H9 (cell line): ENCODE measurements at regions not wholly inside any gene's neighbourhood (a gene's known extent, or its start where the extent isn't known, plus 50 kb on each side); places are given as distances from the start of the nearest gene placed in this dataset.
"Not testable (repeated sequence)": the region's sequence is repeated elsewhere in the genome, so short reads cannot be mapped to it uniquely, and the experiment has no call there.

Experiments
- DNase-seq: peaks from one replicate; pipeline ENCODE4 v3.0.0-alpha.2; 2017
- H2AFZ ChIP-seq: one replicate; pipeline ENCODE4 v1.6.1; 2013; ENCODE audit warnings: mild to moderate bottlenecking, low read length, control low read depth, moderate library complexity
- H2AK5ac ChIP-seq: 2 replicates; pipeline ENCODE4 v1.6.1; 2013; ENCODE audit warnings: low read length, control low read depth, mixed read lengths; ENCODE audit not compliant: insufficient read length
- H2BK120ac ChIP-seq: one replicate; pipeline ENCODE4 v1.6.1; 2013; ENCODE audit warnings: low read depth, mild to moderate bottlenecking, low read length, control low read depth, inconsistent platforms; ENCODE audit not compliant: poor library complexity, severe bottlenecking
- H2BK12ac ChIP-seq: 2 replicates; pipeline ENCODE4 v1.6.1; 2013; ENCODE audit warnings: low read length, control low read depth, mixed read lengths, low read depth; ENCODE audit not compliant: insufficient read length
- H2BK15ac ChIP-seq: 2 replicates; pipeline ENCODE4 v1.6.1; 2013; ENCODE audit warnings: low read depth, low read length, control low read depth
- H2BK20ac ChIP-seq: one replicate; pipeline ENCODE4 v1.6.1; 2013; ENCODE audit warnings: low read depth, mild to moderate bottlenecking, low read length, control low read depth, inconsistent platforms; ENCODE audit not compliant: poor library complexity, severe bottlenecking
- H2BK5ac ChIP-seq: 2 replicates; pipeline ENCODE4 v1.6.1; 2013; ENCODE audit warnings: low read length, control low read depth, mixed read lengths; ENCODE audit not compliant: insufficient read length
- H3K14ac ChIP-seq: 2 replicates; pipeline ENCODE4 v1.6.1; 2013; ENCODE audit warnings: low read length, control low read depth; ENCODE audit not compliant: insufficient read depth
- H3K18ac ChIP-seq: 2 replicates; pipeline ENCODE4 v1.6.1; 2013; ENCODE audit warnings: low read depth, mild to moderate bottlenecking, mixed read lengths, low read length, control low read depth; ENCODE audit not compliant: insufficient read length
- H3K23ac ChIP-seq: 2 replicates; pipeline ENCODE4 v1.6.1; 2013; ENCODE audit warnings: low read length, control low read depth, mixed read lengths, low read depth; ENCODE audit not compliant: insufficient read length
- H3K23me2 ChIP-seq: 2 replicates; pipeline ENCODE4 v1.6.1; 2013; ENCODE audit warnings: low read depth, mild to moderate bottlenecking, mixed read lengths, low read length, control low read depth; ENCODE audit not compliant: insufficient read length, poor library complexity, severe bottlenecking
- H3K27ac ChIP-seq: 2 replicates; pipeline ENCODE4 v1.5.1; 2013; ENCODE audit warnings: low read length, control low read depth, mixed read lengths, low read depth; ENCODE audit not compliant: insufficient read length
- H3K27me3 ChIP-seq: 2 replicates; pipeline ENCODE4 v1.6.1; 2013; ENCODE audit warnings: low read length, control low read depth, inconsistent platforms; ENCODE audit not compliant: insufficient read depth
- H3K4ac ChIP-seq: 2 replicates; pipeline ENCODE4 v1.6.1; 2013; ENCODE audit warnings: low read depth, mild to moderate bottlenecking, control low read depth, inconsistent platforms, low read length, moderate library complexity
- H3K4me1 ChIP-seq: 2 replicates; pipeline ENCODE4 v1.6.1; 2013; ENCODE audit warnings: low read length, control low read depth, inconsistent platforms; ENCODE audit not compliant: insufficient read depth
- H3K4me2 ChIP-seq: 2 replicates; pipeline ENCODE4 v1.6.1; 2013; ENCODE audit warnings: low read length, control low read depth, mixed read lengths; ENCODE audit not compliant: insufficient read length, insufficient read depth
- H3K56ac ChIP-seq: 2 replicates; pipeline ENCODE4 v1.6.1; 2013; ENCODE audit warnings: low read depth, mild to moderate bottlenecking, mixed read lengths, low read length, control low read depth; ENCODE audit not compliant: insufficient read length
- H3K79me1 ChIP-seq: 2 replicates; pipeline ENCODE4 v1.6.1; 2013; ENCODE audit warnings: low read depth, mild to moderate bottlenecking, moderate library complexity, low read length, control low read depth, inconsistent platforms; ENCODE audit not compliant: insufficient read depth, poor library complexity, severe bottlenecking
- H3K79me2 ChIP-seq: 2 replicates; pipeline ENCODE4 v1.6.1; 2013; ENCODE audit warnings: low read length, control low read depth, inconsistent platforms; ENCODE audit not compliant: insufficient read depth
- H3K9ac ChIP-seq: 2 replicates; pipeline ENCODE4 v1.6.1; 2013; ENCODE audit warnings: low read length, control low read depth, mixed read lengths; ENCODE audit not compliant: insufficient read length; ENCODE audit errors: extremely low read depth
- H3K9me3 ChIP-seq: one replicate; pipeline ENCODE4 v1.6.1; 2013; ENCODE audit warnings: low read depth, low read length, inconsistent platforms; ENCODE audit not compliant: control insufficient read depth
- H3T11ph ChIP-seq: one replicate; pipeline ENCODE4 v1.6.1; 2013; ENCODE audit warnings: mild to moderate bottlenecking, low read length, control low read depth, inconsistent platforms
- H4K20me1 ChIP-seq: one replicate; pipeline ENCODE4 v1.6.1; 2013; ENCODE audit not compliant: control insufficient read depth, insufficient read length, insufficient read depth
- H4K5ac ChIP-seq: 2 replicates; pipeline ENCODE4 v1.6.1; 2013; ENCODE audit warnings: low read depth, mild to moderate bottlenecking, mixed read lengths, low read length, control low read depth; ENCODE audit not compliant: insufficient read length
- H4K8ac ChIP-seq: replicated peaks from 2 replicates; pipeline ENCODE4 v1.6.1; 2013; ENCODE audit warnings: low read length, control low read depth, mixed read lengths, low read depth; ENCODE audit not compliant: insufficient read length
- H4K91ac ChIP-seq: 2 replicates; pipeline ENCODE4 v1.6.1; 2013; ENCODE audit warnings: low read depth, mild to moderate bottlenecking, moderate library complexity, mixed read lengths, low read length, control low read depth; ENCODE audit not compliant: insufficient read length
- H3K27ac Mint-ChIP-seq, 3 experiments: 2 replicates in 2 of 3; 3 replicates in 1 of 3; pipeline ENCODE4 v1.8.0; 2020 to 2021; ENCODE audit warnings: mixed read lengths in 3 of 3, mild to moderate bottlenecking in 1 of 3, moderate library complexity in 1 of 3
- H3K27me3 Mint-ChIP-seq: 2 replicates; pipeline ENCODE4 v1.8.0; 2021; ENCODE audit warnings: low read depth, mild to moderate bottlenecking, moderate library complexity, mixed read lengths
- H3K36me3 Mint-ChIP-seq, 3 experiments: 2 replicates in 2 of 3; 3 replicates in 1 of 3; pipeline ENCODE4 v1.8.0; 2020 to 2021; ENCODE audit warnings: low read depth in 3 of 3, mixed read lengths in 3 of 3; ENCODE audit not compliant: insufficient read depth in 1 of 3
- H3K4me1 Mint-ChIP-seq, 2 experiments: 2 replicates each; pipeline ENCODE4 v1.8.0; 2020; ENCODE audit warnings: mixed read lengths in 2 of 2
- H3K4me3 Mint-ChIP-seq, 2 experiments: 2 replicates in 1 of 2; 3 replicates in 1 of 2; pipeline ENCODE4 v1.8.0; 2020 to 2021; ENCODE audit warnings: mild to moderate bottlenecking in 2 of 2, mixed read lengths in 2 of 2, moderate library complexity in 1 of 2
- H3K9me3 Mint-ChIP-seq, 2 experiments: 2 replicates in 1 of 2; 3 replicates in 1 of 2; pipeline ENCODE4 v1.8.0; 2020; ENCODE audit warnings: mild to moderate bottlenecking in 2 of 2, mixed read lengths in 2 of 2, moderate library complexity in 1 of 2
- WGBS: extraction: QIAGEN DNeasy Blood & Tissue Kit; methylation state at CpG from one replicate; pipeline ENCODE4 v1.1.7; 2013; ENCODE audit warnings: missing lambda C conversion rate, low lambda C conversion rate, mixed read lengths; ENCODE audit not compliant: insufficient read length; ENCODE audit errors: extremely low coverage; 5-methylcytosine and 5-hydroxymethylcytosine counted together
- TF ChIP-seq, protein P1 (sequence below): fragments of 200-600 bp; sonication (generic); conservative IDR thresholded peaks from 3 replicates; pipeline ENCODE4 v1.8.0; 2021; ENCODE audit warnings: antibody characterized with exemption, mild to moderate bottlenecking

DNA sequence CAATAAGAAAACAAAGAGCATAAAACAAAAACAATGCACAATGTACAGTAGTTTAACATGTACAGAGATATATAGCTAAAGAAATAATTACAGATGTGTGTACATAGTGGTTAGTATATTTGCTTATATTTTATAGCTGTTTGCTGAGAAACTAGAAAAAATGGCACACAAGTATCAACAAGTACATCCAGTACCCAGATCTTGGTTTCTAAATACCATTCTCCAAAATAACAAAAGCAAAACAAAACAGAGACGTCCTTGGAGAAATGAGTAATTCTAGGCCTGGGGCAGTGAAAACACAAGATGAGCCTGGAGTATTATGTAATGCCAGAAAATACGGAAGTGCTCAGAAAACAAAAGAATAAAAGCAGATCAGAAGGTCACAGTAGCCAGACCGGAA lies 189.6 kb downstream of the TMEM47 start:
- TF ChIP-seq, protein P1, sequence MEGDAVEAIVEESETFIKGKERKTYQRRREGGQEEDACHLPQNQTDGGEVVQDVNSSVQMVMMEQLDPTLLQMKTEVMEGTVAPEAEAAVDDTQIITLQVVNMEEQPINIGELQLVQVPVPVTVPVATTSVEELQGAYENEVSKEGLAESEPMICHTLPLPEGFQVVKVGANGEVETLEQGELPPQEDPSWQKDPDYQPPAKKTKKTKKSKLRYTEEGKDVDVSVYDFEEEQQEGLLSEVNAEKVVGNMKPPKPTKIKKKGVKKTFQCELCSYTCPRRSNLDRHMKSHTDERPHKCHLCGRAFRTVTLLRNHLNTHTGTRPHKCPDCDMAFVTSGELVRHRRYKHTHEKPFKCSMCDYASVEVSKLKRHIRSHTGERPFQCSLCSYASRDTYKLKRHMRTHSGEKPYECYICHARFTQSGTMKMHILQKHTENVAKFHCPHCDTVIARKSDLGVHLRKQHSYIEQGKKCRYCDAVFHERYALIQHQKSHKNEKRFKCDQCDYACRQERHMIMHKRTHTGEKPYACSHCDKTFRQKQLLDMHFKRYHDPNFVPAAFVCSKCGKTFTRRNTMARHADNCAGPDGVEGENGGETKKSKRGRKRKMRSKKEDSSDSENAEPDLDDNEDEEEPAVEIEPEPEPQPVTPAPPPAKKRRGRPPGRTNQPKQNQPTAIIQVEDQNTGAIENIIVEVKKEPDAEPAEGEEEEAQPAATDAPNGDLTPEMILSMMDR: no peak
- no peak overlapping the region for H2BK20ac ChIP-seq
- no peak for DNase-seq
- H2AFZ ChIP-seq: no peak overlapping the region
- H2BK5ac ChIP-seq: no peak overlapping the region
- no peak overlapping the region for H3K18ac ChIP-seq
- H3K27ac ChIP-seq: no peak overlapping the region
- no peaks in the 10 kb centered on the region for H3K79me2 ChIP-seq
- no peak overlapping the region for H3T11ph ChIP-seq
- H3K4me1 ChIP-seq: no peaks in the 10 kb centered on the region
- Mint-ChIP-seq H3K27me3 (no peaks in the 10 kb centered on the region; the same call in 1 of the 2 replicates), H3K36me3 (no peaks in the 10 kb centered on the region), H3K4me1 (no peaks in the 10 kb centered on the region), H3K27ac (no peak overlapping the region), H3K4me3 (no peak overlapping the region), H3K9me3 (peaks cover 5 to 36% of the 10 kb centered on the region in 2 experiments; a peak in 4 of 5 replicates)
- no peak overlapping the region for H3K4ac ChIP-seq
- no peak overlapping the region for H3K9ac ChIP-seq
- no peak overlapping the region for H4K5ac ChIP-seq
- H3K56ac ChIP-seq: no peak overlapping the region
- no peak overlapping the region for H4K8ac ChIP-seq
- H2BK12ac ChIP-seq: no peak overlapping the region
- no peak overlapping the region for H2AK5ac ChIP-seq
- H3K23ac ChIP-seq: no peak overlapping the region
- H4K91ac ChIP-seq: no peak overlapping the region
- H3K79me1 ChIP-seq: no peaks in the 10 kb centered on the region
- H4K20me1 ChIP-seq: no peaks in the 10 kb centered on the region
- no peak overlapping the region for H2BK15ac ChIP-seq
- no CpG with 5 or more reads among the region's 3 CpGs for WGBS
- H3K14ac ChIP-seq: no peak overlapping the region
- H3K9me3 ChIP-seq: no peaks in the 10 kb centered on the region
- H3K23me2 ChIP-seq: no peaks in the 10 kb centered on the region
- H3K4me2 ChIP-seq: no peak overlapping the region
- no peak overlapping the region for H2BK120ac ChIP-seq
- H3K27me3 ChIP-seq: no peaks in the 10 kb centered on the region

DNA sequence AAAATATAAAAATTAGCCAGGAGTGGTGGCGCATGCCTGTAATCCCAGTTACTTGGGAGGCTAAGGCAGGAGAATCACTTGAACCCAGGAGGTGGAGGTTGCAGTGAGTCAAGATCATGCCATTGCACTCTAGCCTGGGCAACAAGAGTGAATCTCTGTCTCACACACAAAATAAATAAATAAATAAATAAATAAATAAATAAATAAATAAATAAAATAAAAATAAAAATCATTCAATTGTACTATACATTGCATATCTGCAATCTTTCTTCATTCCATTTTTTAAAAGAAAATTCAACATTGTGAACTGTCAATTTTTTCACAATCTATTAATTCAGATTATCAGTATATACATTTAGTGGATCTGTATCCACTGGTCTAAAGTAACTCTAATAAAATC lies 193.9 kb downstream of the TMEM47 start:
- not testable (repeated sequence) for H3K36me3 Mint-ChIP-seq, H2BK15ac ChIP-seq, H3K27ac ChIP-seq, H2BK5ac ChIP-seq, H4K20me1 ChIP-seq, H4K5ac ChIP-seq, H2AK5ac ChIP-seq, H4K91ac ChIP-seq, H3K23me2 ChIP-seq, H3K18ac ChIP-seq, H3K9ac ChIP-seq, H4K8ac ChIP-seq, H3K4ac ChIP-seq, H3K27me3 ChIP-seq, H3K14ac ChIP-seq, H3K23ac ChIP-seq, H2AFZ ChIP-seq, H2BK120ac ChIP-seq, H3K4me1 ChIP-seq, H3K4me3 Mint-ChIP-seq, DNase-seq, H3K27ac Mint-ChIP-seq, H3K79me2 ChIP-seq, H3K9me3 ChIP-seq, H3T11ph ChIP-seq, H3K27me3 Mint-ChIP-seq, H2BK20ac ChIP-seq, H3K4me1 Mint-ChIP-seq, H3K4me2 ChIP-seq, H2BK12ac ChIP-seq, H3K56ac ChIP-seq, H3K79me1 ChIP-seq
- peaks cover 11 to 42% of the 10 kb centered on the region in 2 experiments for H3K9me3 Mint-ChIP-seq
- no CpG with 5 or more reads among the region's 1 CpG for WGBS
